OCI-LY7 (cell line): ENCODE measurements at regions not wholly inside any gene's neighbourhood (a gene's known extent, or its start where the extent isn't known, plus 50 kb on each side); places are given as distances from the start of the nearest gene placed in this dataset.

Experiments
- BruUV-seq: library from RNA; stranded (reverse); fragments of 400-500 nt; replicated peaks from 2 replicates; lab custom pipeline; 2021; lab: Mats Ljungman, UMichigan
- CTCF ChIA-PET: fragments of 300-600 bp; sonication (Branson Sonifier 250); formaldehyde crosslinking; loops from one replicate; lab custom pipeline; 2022; ENCODE audit warnings: antibody characterized with exemption; ENCODE audit not compliant: unreplicated experiment; lab: Charles Lee
- POLR2A ChIA-PET: fragments of 300-600 bp; sonication (Branson Sonifier 250); formaldehyde crosslinking; loops from one replicate; lab custom pipeline; 2022; ENCODE audit warnings: antibody characterized with exemption; lab: Charles Lee
- DNase-seq: peaks from one replicate; pipeline ENCODE4 v3.0.0-alpha.2; 2015; ENCODE audit warnings: low spot score
- H2AFZ ChIP-seq: fragments of 200-600 bp; sonication (generic), shearing (Covaris generic); 2 replicates; pipeline ENCODE4 v1.6.1; 2014; ENCODE audit warnings: mild to moderate bottlenecking, antibody characterized with exemption, low read length, moderate library complexity
- H3K27ac ChIP-seq: fragments of 200-600 bp; sonication (generic); 2 replicates; pipeline ENCODE4 v1.5.1; 2014; ENCODE audit warnings: mixed run types, low read depth, mild to moderate bottlenecking, moderate library complexity, low read length, inconsistent platforms; ENCODE audit not compliant: poor library complexity, severe bottlenecking
- H3K36me3 ChIP-seq: fragments of 200-600 bp; sonication (generic); 2 replicates; pipeline ENCODE4 v1.6.1; 2014; ENCODE audit warnings: mild to moderate bottlenecking, antibody characterized with exemption, low read length, moderate library complexity, mixed read lengths; ENCODE audit not compliant: insufficient read depth
- H3K4me1 ChIP-seq: fragments of 200-600 bp; sonication (generic); 2 replicates; pipeline ENCODE4 v1.5.1; 2014; ENCODE audit warnings: mild to moderate bottlenecking, low read length; ENCODE audit not compliant: insufficient read depth, poor library complexity, severe bottlenecking
- H3K4me2 ChIP-seq: fragments of 200-600 bp; sonication (generic); 2 replicates; pipeline ENCODE4 v1.6.1; 2014; ENCODE audit warnings: mild to moderate bottlenecking, low read length
- H3K4me3 ChIP-seq: fragments of 200-600 bp; sonication (generic); 2 replicates; pipeline ENCODE4 v1.5.1; 2014; ENCODE audit warnings: mild to moderate bottlenecking, low read depth, low read length; ENCODE audit not compliant: poor library complexity, severe bottlenecking
- H3K79me2 ChIP-seq: fragments of 200-600 bp; sonication (generic); 2 replicates; pipeline ENCODE4 v1.6.1; 2016; ENCODE audit warnings: low read depth, mild to moderate bottlenecking, low read length, moderate library complexity, mixed read lengths; ENCODE audit not compliant: insufficient read depth
- H3K9me2 ChIP-seq: fragments of 200-600 bp; sonication (generic); 2 replicates; pipeline ENCODE4 v1.6.1; 2016; ENCODE audit warnings: mild to moderate bottlenecking, low read length, mixed read lengths; ENCODE audit not compliant: insufficient read depth
- H3K9me3 ChIP-seq: fragments of 200-600 bp; sonication (generic); 2 replicates; pipeline ENCODE4 v1.6.1; 2014; ENCODE audit warnings: mild to moderate bottlenecking, mixed run types, low read length, mixed read lengths
- H4K20me1 ChIP-seq: fragments of 200-600 bp; sonication (generic); 2 replicates; pipeline ENCODE4 v1.6.1; 2014; ENCODE audit warnings: mild to moderate bottlenecking, antibody characterized with exemption, low read length, moderate library complexity, mixed read lengths; ENCODE audit not compliant: insufficient read depth
- CTCF ChIP-seq: fragments of 200-600 bp; sonication (generic); conservative IDR thresholded peaks from 2 replicates; pipeline ENCODE4 v1.5.1; 2014; ENCODE audit warnings: mild to moderate bottlenecking, antibody characterized with exemption, low read length, moderate library complexity, mixed read lengths
- EZH2phosphoT487 ChIP-seq: fragments of 200-600 bp; sonication (generic); IDR thresholded peaks from 2 replicates; pipeline ENCODE4 v1.6.1; 2018; ENCODE audit warnings: low read depth, borderline replicate concordance, mild to moderate bottlenecking, mixed run types, antibody characterized with exemption, low read length, moderate library complexity, mixed read lengths
- intact Hi-C: fragments of 100-400 bp; cut with micrococcal nuclease; formaldehyde crosslinking; loops from one replicate; pipeline ENCODE4 v1.10.0; 2022; ENCODE audit not compliant: unreplicated experiment

- ChIA-PET CTCF (no interaction called here), POLR2A (no interaction called here)
- no peak for TF ChIP-seq CTCF
- no peak for TF ChIP-seq EZH2phosphoT487
- H3K27ac ChIP-seq: no peak overlapping the region
- DNase-seq: no peak
- H3K36me3 ChIP-seq: no peaks in the 10 kb centered on the region
- no peak overlapping the region for H2AFZ ChIP-seq
- H3K9me3 ChIP-seq: no peaks in the 10 kb centered on the region
- H3K9me2 ChIP-seq: no peaks in the 10 kb centered on the region
- no peaks in the 10 kb centered on the region for H3K4me1 ChIP-seq
- H3K4me3 ChIP-seq: no peak overlapping the region
- no peaks in the 10 kb centered on the region for H3K79me2 ChIP-seq
- no peaks in the 10 kb centered on the region for H4K20me1 ChIP-seq
- H3K4me2 ChIP-seq: no peak overlapping the region
- no TSS peak for BruUV-seq
- intact Hi-C loops: no loop called here
These were observed 67.4 kb upstream of the DMRTA1 start for GRCh38 chr9:22379272-22379671.

DNA sequence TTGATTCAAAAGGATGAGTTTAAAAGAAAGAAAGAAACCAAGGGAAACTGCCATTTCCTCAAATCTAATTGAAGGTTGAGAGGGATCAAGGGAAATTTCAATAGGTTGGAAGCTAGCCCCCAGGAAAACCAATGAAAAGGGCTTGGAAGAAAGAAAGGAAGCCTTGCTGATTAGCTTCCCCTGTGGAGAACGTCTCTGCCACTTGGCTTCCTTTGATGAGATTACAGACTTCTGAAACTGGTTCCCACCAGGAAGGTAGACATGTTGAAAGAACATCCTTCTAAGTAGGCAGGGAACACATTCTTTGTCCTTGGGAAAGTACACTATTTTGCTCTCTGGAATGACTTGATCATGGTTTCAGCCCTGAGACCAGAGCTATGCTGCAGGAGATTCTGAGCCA lies 65.5 kb upstream of the DMRTA1 start:
- POLR2A ChIA-PET: interaction anchor here (0.6 kb wide), 1 partner anchor 132 kb away, joined by 5 read pairs; no protein-coding TSS in a partner anchor
- DNase-seq: no peak
- BruUV-seq: no TSS peak
- Histone ChIP-seq H2AFZ (no peak overlapping the region), H3K4me2 (no peak overlapping the region), H4K20me1 (no peaks in the 10 kb centered on the region), H3K27ac (no peak overlapping the region), H3K9me3 (no peaks in the 10 kb centered on the region), H3K4me1 (no peaks in the 10 kb centered on the region), H3K79me2 (no peaks in the 10 kb centered on the region), H3K9me2 (no peaks in the 10 kb centered on the region), H3K4me3 (no peak overlapping the region), H3K36me3 (no peaks in the 10 kb centered on the region)
- CTCF ChIA-PET: no interaction called here
- intact Hi-C loops: no loop called here
- no peak for TF ChIP-seq CTCF
- TF ChIP-seq EZH2phosphoT487: no peak

DNA sequence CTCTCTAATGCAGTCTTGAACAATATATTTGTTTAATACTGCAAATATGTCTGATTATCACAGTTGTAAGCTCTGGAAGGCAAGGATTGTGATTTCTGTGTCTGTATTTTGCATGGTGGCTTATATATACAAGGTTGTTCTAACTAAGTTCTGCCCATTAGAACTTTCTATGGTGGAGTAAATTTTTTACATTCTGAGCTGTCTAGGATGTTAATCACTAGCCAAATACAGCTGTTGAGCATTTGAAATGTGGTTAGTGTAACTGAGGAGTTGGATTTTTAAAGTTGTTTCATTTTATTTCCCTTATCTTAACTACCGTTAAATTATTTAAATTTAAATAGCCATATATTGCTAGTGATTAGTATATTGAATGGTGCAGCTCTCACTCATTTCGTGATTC lies 64.3 kb upstream of the DMRTA1 start:
- ChIA-PET CTCF (no interaction called here), POLR2A (no interaction called here)
- intact Hi-C loops: no loop called here
- H3K4me1 ChIP-seq: no peaks in the 10 kb centered on the region
- H3K79me2 ChIP-seq: no peaks in the 10 kb centered on the region
- H3K9me3 ChIP-seq: no peaks in the 10 kb centered on the region
- H2AFZ ChIP-seq: no peak overlapping the region
- H3K9me2 ChIP-seq: no peaks in the 10 kb centered on the region
- H3K4me3 ChIP-seq: no peak overlapping the region
- no peak overlapping the region for H3K27ac ChIP-seq
- no TSS peak for BruUV-seq
- TF ChIP-seq CTCF: no peak
- no peak for TF ChIP-seq EZH2phosphoT487
- no peak for DNase-seq
- H3K4me2 ChIP-seq: no peak overlapping the region
- H3K36me3 ChIP-seq: no peaks in the 10 kb centered on the region
- H4K20me1 ChIP-seq: no peaks in the 10 kb centered on the region
